Stimulated activated CD8-positive, alpha-beta memory T cell treated with anti-CD3 and anti-CD28 coated beads, Interleukin-7, amount 100 ng/mL, for 4 hours (primary cell): ENCODE measurements at regions not wholly inside any gene's neighbourhood (a gene's known extent, or its start where the extent isn't known, plus 50 kb on each side); places are given as distances from the start of the nearest gene placed in this dataset.
"Not testable (repeated sequence)": the region's sequence is repeated elsewhere in the genome, so short reads cannot be mapped to it uniquely, and the experiment has no call there.

ENCODE experiments used
- DNase-seq, 2 donors: peaks; one replicate each; pipeline ENCODE4 v3.0.0-alpha.2; 2020; ENCODE audit warnings: low read depth in 2 of 2

- DNase-seq: no peak
Measured at GRCh38 chr16:86074651-86075487, 175.9 kb downstream of the IRF8 start.

- no peak for DNase-seq
Measured at GRCh38 chr16:86075488-86075785, 176.5 kb downstream of the IRF8 start.

- no peak for DNase-seq
Measured at GRCh38 chr16:86075839-86076440, 177.0 kb downstream of the IRF8 start.

- DNase-seq: no peak
Measured at GRCh38 chr16:86076606-86077005, 177.6 kb downstream of the IRF8 start.

GRCh38 chr16:86077243-86077940 is 178.4 kb downstream of the IRF8 start:
- DNase-seq: no peak

GRCh38 chr16:86078121-86078600 is 179.2 kb downstream of the IRF8 start:
- no peak for DNase-seq

- not testable (repeated sequence) for DNase-seq
Measured at GRCh38 chr16:86078711-86079110, 179.7 kb downstream of the IRF8 start.

GRCh38 chr16:86079255-86079885 is 180.4 kb downstream of the IRF8 start:
- no peak for DNase-seq

- no peak for DNase-seq
Measured at GRCh38 chr16:86080131-86080875, 181.3 kb downstream of the IRF8 start.

GRCh38 chr16:86080982-86081381 is 182.0 kb downstream of the IRF8 start:
- DNase-seq: no peak

- no peak for DNase-seq
Measured at GRCh38 chr16:86082418-86083030, 183.6 kb downstream of the IRF8 start.

GRCh38 chr16:86083382-86084002 is 184.5 kb downstream of the IRF8 start:
- DNase-seq: no peak

- no peak for DNase-seq
Measured at GRCh38 chr16:86085161-86085611, 186.2 kb downstream of the IRF8 start.

- no peak for DNase-seq
Measured at GRCh38 chr16:86085795-86086194, 186.8 kb downstream of the IRF8 start.

- no peak for DNase-seq
Measured at GRCh38 chr16:86086471-86086870, 187.5 kb downstream of the IRF8 start.

GRCh38 chr16:86087011-86087895 is 188.3 kb downstream of the IRF8 start:
- no peak for DNase-seq

GRCh38 chr16:86087896-86088230 is 188.9 kb downstream of the IRF8 start:
- no peak for DNase-seq

- DNase-seq: no peak
Measured at GRCh38 chr16:86088287-86088686, 189.3 kb downstream of the IRF8 start.

- no peak for DNase-seq
Measured at GRCh38 chr16:86088816-86089215, 189.9 kb downstream of the IRF8 start.
